Natural killer cell (primary cell): ENCODE measurements at regions not wholly inside any gene's neighbourhood (a gene's known extent, or its start where the extent isn't known, plus 50 kb on each side); places are given as distances from the start of the nearest gene placed in this dataset.

ENCODE experiments used
- ATAC-seq, 3 donors: fragments of 150-1000 bp in 2 of 3; fragments of 200-7000 bp in 1 of 3; cut with Tn5 transposase; 1 replicate in 1 of 3; 2 replicates in 2 of 3; pipeline ENCODE4 v1.10.0; 2021; ENCODE audit warnings: mild to moderate bottlenecking in 2 of 3, moderate library complexity in 2 of 3
- DNase-seq, 2 donors: peaks; one replicate each; pipeline versions ENCODE4 v3.0.0 to v3.0.0-alpha.2; 2013 to 2021; ENCODE audit warnings: mixed read lengths in 1 of 2
- H3K27ac ChIP-seq: one replicate; pipeline ENCODE4 v1.5.1; 2013; ENCODE audit warnings: mild to moderate bottlenecking, low read length
- H3K27me3 ChIP-seq: one replicate; pipeline ENCODE4 v1.6.1; 2013; ENCODE audit warnings: low read length; ENCODE audit not compliant: control insufficient read depth, insufficient read depth
- H3K36me3 ChIP-seq: one replicate; pipeline ENCODE4 v1.6.1; 2013; ENCODE audit warnings: low read length; ENCODE audit not compliant: control insufficient read depth, insufficient read depth
- H3K4me1 ChIP-seq: one replicate; pipeline ENCODE4 v1.6.1; 2013; ENCODE audit warnings: low read length; ENCODE audit not compliant: control insufficient read depth, insufficient read depth
- H3K4me3 ChIP-seq: one replicate; pipeline ENCODE4 v1.5.1; 2013; ENCODE audit warnings: low read length
- H3K9me3 ChIP-seq: one replicate; pipeline ENCODE4 v1.6.1; 2013; ENCODE audit warnings: low read length; ENCODE audit not compliant: control insufficient read depth, insufficient read depth
- H3K27ac Mint-ChIP-seq, 2 donors: one replicate each; pipeline ENCODE4 v1.8.0; 2022; ENCODE audit warnings: mild to moderate bottlenecking in 2 of 2, mixed read lengths in 2 of 2, moderate library complexity in 1 of 2
- H3K27me3 Mint-ChIP-seq, 2 donors: one replicate each; pipeline ENCODE4 v1.8.0; 2022; ENCODE audit warnings: low read depth in 2 of 2, mixed read lengths in 2 of 2
- H3K36me3 Mint-ChIP-seq: one replicate; pipeline ENCODE4 v1.8.0; 2022; ENCODE audit warnings: mixed read lengths
- H3K4me1 Mint-ChIP-seq, 2 donors: one replicate each; pipeline ENCODE4 v1.8.0; 2022; ENCODE audit warnings: mixed read lengths in 2 of 2
- H3K4me3 Mint-ChIP-seq: one replicate; pipeline ENCODE4 v1.8.0; 2022; ENCODE audit warnings: mild to moderate bottlenecking, moderate library complexity, mixed read lengths
- H3K9me3 Mint-ChIP-seq, 2 donors: one replicate each; pipeline ENCODE4 v1.8.0; 2022; ENCODE audit warnings: mixed read lengths in 2 of 2
- WGBS: methylation state at CpG from one replicate; pipeline ENCODE4 v1.1.7; 2013; ENCODE audit warnings: missing lambda C conversion rate; ENCODE audit not compliant: insufficient coverage; 5-methylcytosine and 5-hydroxymethylcytosine counted together
- intact Hi-C: fragments of 100-400 bp; cut with micrococcal nuclease; formaldehyde crosslinking; loops from one replicate; pipeline ENCODE4 v1.14.2; 2022
- TF ChIP-seq, protein P1 (sequence below): fragments of 200-600 bp; IDR thresholded peaks from one replicate; pipeline ENCODE4 v1.8.0; 2022; ENCODE audit warnings: antibody characterized with exemption

DNA sequence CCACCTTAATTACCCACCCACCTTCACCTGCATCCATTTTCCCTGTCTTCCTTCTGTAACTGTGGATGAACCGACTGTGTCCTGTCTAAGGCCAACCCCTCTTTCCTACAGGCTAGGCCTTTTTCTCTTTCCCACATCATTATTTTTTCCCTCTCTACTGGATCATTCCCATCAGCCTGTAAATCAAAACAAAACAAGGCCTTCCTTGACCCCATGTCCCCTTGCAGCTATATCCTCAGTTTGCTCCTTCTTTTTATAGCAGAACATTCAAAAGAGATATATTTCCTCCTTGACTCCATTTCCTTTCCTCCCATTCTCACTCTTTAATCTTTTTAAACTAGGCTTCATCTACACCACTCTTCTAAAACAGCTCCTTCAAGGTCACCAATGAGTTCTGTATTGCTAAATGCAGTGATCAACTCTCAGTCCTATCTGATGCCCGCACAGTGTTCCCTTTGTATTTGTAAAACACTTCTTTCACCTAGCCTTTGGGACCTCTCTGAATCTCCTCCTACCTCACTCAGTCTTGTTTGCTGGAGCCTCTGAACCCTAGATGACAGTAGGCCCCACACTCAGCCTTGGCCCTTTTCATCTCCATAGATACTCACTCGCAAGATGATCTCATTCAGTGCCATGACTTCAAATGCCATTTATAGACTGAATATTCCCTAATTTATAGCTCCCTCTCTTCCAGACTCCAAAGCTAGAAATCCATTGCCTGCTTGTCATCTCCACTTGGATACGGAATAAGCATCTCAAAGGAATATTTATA lies 55.7 kb downstream of the CXCR4 start:
- H3K4me3 Mint-ChIP-seq, result no peak overlapping the region
- 98% methylated on average over 4 of the region's 4 CpGs for WGBS
- no peak for ATAC-seq
- H3K36me3 ChIP-seq, result no peaks in the 10 kb centered on the region
- H3K27me3 ChIP-seq, result no peaks in the 10 kb centered on the region
- no peaks in the 10 kb centered on the region for H3K9me3 ChIP-seq
- H3K4me1 ChIP-seq, result peaks cover 3% of the 10 kb centered on the region
- peaks cover 0 to 6% of the 10 kb centered on the region in 2 donors for H3K4me1 Mint-ChIP-seq
- H3K4me3 ChIP-seq, result no peak overlapping the region
- no peak overlapping the region for H3K27ac Mint-ChIP-seq
- DNase-seq, result no peak
- no peaks in the 10 kb centered on the region for H3K9me3 Mint-ChIP-seq
- intact Hi-C loops, result no loop called here
- H3K36me3 Mint-ChIP-seq, result no peaks in the 10 kb centered on the region
- no peak overlapping the region for H3K27ac ChIP-seq
- TF ChIP-seq, protein P1, sequence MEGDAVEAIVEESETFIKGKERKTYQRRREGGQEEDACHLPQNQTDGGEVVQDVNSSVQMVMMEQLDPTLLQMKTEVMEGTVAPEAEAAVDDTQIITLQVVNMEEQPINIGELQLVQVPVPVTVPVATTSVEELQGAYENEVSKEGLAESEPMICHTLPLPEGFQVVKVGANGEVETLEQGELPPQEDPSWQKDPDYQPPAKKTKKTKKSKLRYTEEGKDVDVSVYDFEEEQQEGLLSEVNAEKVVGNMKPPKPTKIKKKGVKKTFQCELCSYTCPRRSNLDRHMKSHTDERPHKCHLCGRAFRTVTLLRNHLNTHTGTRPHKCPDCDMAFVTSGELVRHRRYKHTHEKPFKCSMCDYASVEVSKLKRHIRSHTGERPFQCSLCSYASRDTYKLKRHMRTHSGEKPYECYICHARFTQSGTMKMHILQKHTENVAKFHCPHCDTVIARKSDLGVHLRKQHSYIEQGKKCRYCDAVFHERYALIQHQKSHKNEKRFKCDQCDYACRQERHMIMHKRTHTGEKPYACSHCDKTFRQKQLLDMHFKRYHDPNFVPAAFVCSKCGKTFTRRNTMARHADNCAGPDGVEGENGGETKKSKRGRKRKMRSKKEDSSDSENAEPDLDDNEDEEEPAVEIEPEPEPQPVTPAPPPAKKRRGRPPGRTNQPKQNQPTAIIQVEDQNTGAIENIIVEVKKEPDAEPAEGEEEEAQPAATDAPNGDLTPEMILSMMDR, result no peak
- no peaks in the 10 kb centered on the region for H3K27me3 Mint-ChIP-seq

DNA sequence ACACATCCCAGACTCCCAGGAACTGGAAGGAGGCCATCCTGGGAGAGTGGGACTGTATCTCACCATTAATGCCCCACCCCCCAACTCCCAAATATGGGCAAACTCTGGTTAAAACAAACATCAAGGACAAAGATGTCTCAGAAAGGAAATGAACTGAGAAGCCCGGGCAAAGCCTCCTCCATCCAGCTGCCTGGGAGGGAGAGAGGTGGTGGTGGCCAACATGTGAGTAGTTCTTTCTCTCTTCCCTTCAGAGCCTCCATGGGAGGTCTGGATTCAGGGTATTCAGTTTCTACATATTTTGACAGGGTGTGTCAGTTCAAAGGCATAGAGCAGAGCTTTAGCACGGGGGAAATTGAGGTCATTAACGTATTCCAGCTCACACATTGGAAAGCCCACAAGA lies 57.5 kb downstream of the CXCR4 start:
- WGBS, result 77% methylated on average over 3 of the region's 3 CpGs
- Mint-ChIP-seq H3K27ac (no peak overlapping the region), H3K36me3 (no peaks in the 10 kb centered on the region)

DNA sequence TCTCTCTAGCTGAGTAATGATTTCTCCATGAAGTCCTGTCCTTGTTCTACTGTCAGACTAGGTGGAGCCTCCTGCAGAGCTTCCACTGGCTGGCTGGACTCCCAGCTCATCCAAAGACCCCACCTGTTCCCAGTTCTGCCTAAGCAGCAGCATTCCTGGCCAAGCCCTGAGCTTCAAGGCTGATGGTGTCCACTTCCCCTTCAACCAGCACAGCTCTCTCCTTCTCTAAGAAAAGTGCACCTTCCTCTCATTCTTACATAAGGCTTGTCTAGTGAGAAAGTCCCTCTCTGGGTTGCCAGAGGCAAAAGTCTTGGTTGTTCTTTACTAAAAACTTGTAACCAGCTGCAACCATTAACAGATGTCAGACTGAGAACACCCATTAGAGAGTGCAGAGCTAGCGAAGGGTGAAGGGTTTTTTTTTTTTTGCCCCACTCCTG lies 58.9 kb downstream of the CXCR4 start:
- Histone ChIP-seq H3K4me1 (peaks cover 6% of the 10 kb centered on the region), H3K36me3 (no peaks in the 10 kb centered on the region), H3K9me3 (no peaks in the 10 kb centered on the region), H3K27ac (no peak overlapping the region), H3K27me3 (no peaks in the 10 kb centered on the region), H3K4me3 (no peak overlapping the region)
- H3K36me3 Mint-ChIP-seq, result no peaks in the 10 kb centered on the region
- DNase-seq, result no peak
- H3K27ac Mint-ChIP-seq, result no peak overlapping the region
- WGBS, result no CpG with 5 or more reads among the region's 1 CpG
- H3K9me3 Mint-ChIP-seq, result peaks cover 0 to 3% of the 10 kb centered on the region in 2 donors
- TF ChIP-seq, protein P1, result no peak
- intact Hi-C loops, result loop anchor here (5.0 kb wide), 1 partner anchor 58 kb away; the partner anchor contains the start of gene CXCR4
- peaks cover 0 to 7% of the 10 kb centered on the region in 2 donors for H3K27me3 Mint-ChIP-seq
- H3K4me3 Mint-ChIP-seq, result no peak overlapping the region
- ATAC-seq, result no peak
- peaks cover 7 to 24% of the 10 kb centered on the region in 2 donors for H3K4me1 Mint-ChIP-seq

More for the DNA sequence above, 57.5 kb downstream of the CXCR4 start:
- Histone ChIP-seq H3K36me3 (no peaks in the 10 kb centered on the region), H3K27ac (no peak overlapping the region), H3K4me3 (no peak overlapping the region), H3K9me3 (no peaks in the 10 kb centered on the region), H3K4me1 (peaks cover 6% of the 10 kb centered on the region), H3K27me3 (no peaks in the 10 kb centered on the region)
- Mint-ChIP-seq H3K27me3 (peaks cover 0 to 4% of the 10 kb centered on the region in 2 donors), H3K4me3 (no peak overlapping the region), H3K4me1 (peaks cover 7 to 19% of the 10 kb centered on the region in 2 donors), H3K9me3 (no peaks in the 10 kb centered on the region)
- DNase-seq (no peak), ATAC-seq (no peak)
- TF ChIP-seq, protein P1, result no peak
- intact Hi-C loops, result no loop called here

DNA sequence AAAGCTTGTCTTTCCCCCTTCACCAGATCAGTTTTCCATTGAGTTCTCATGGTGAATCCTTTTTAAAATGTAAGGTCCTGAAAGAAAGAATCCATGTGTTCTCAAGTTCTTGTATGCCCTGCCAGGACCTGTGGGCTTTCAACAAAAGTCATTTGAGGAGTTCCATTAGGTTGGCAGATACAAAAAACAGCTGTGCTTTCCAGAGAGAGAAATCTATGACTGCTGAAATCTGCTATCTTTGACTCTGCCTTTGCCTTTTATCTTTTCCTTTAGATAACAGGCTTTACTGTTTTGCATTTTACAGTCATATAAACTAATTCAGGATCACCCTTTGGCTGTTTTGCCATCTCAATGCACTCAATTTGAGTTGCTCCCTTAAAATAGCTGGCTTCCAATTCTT lies 59.7 kb downstream of the CXCR4 start:
- Mint-ChIP-seq H3K27ac (no peak overlapping the region), H3K4me1 (peaks cover 7 to 24% of the 10 kb centered on the region in 2 donors), H3K9me3 (peaks cover 0 to 3% of the 10 kb centered on the region in 2 donors), H3K27me3 (peaks cover 0 to 7% of the 10 kb centered on the region in 2 donors), H3K36me3 (no peaks in the 10 kb centered on the region), H3K4me3 (no peak overlapping the region)
- no peak overlapping the region for H3K4me3 ChIP-seq
- ATAC-seq (no peak), DNase-seq (no peak)
- no peaks in the 10 kb centered on the region for H3K27me3 ChIP-seq
- intact Hi-C loops, result loop anchor here (5.0 kb wide), 1 partner anchor 59 kb away; the partner anchor contains the start of gene CXCR4
- peaks cover 6% of the 10 kb centered on the region for H3K4me1 ChIP-seq
- H3K9me3 ChIP-seq, result no peaks in the 10 kb centered on the region
- H3K36me3 ChIP-seq, result no peaks in the 10 kb centered on the region
- H3K27ac ChIP-seq, result no peak overlapping the region
- TF ChIP-seq, protein P1, result no peak
